Epithelial cell of proximal tubule (primary cell): ENCODE measurements at regions not wholly inside any gene's neighbourhood (a gene's known extent, or its start where the extent isn't known, plus 50 kb on each side); places are given as distances from the start of the nearest gene placed in this dataset.

Source experiments
- DNase-seq: peaks from one replicate; pipeline ENCODE4 v3.0.0-alpha.2; 2011; ENCODE audit warnings: low read depth
- H3K4me3 ChIP-seq: 2 replicates; pipeline ENCODE4 v1.5.1; 2011; ENCODE audit warnings: low read depth, mild to moderate bottlenecking, low read length
- CTCF ChIP-seq: conservative IDR thresholded peaks from 2 replicates; pipeline ENCODE4 v1.5.1; 2012; ENCODE audit warnings: low read depth, mild to moderate bottlenecking, low read length

GRCh38 chr5:74462356-74462755 is 178.2 kb downstream of the ENC1 start:
- no peak overlapping the region for H3K4me3 ChIP-seq
- no peak for DNase-seq
- TF ChIP-seq CTCF: no peak

- no peak overlapping the region for H3K4me3 ChIP-seq
- no peak for DNase-seq
- TF ChIP-seq CTCF: no peak
Measured at GRCh38 chr5:74461251-74461650, 179.3 kb downstream of the ENC1 start.

GRCh38 chr5:74460694-74461093 is 179.8 kb downstream of the ENC1 start:
- no peak for DNase-seq
- TF ChIP-seq CTCF: no peak
- H3K4me3 ChIP-seq: no peak overlapping the region

- TF ChIP-seq CTCF: no peak
- DNase-seq: no peak
- H3K4me3 ChIP-seq: no peak overlapping the region
Measured at GRCh38 chr5:74459984-74460383, 180.5 kb downstream of the ENC1 start.

GRCh38 chr5:74457876-74458275 is 182.7 kb downstream of the ENC1 start:
- TF ChIP-seq CTCF: no peak
- DNase-seq: no peak
- no peak overlapping the region for H3K4me3 ChIP-seq

- H3K4me3 ChIP-seq: no peak overlapping the region
- DNase-seq: no peak
- no peak for TF ChIP-seq CTCF
Measured at GRCh38 chr5:74454263-74455030, 186.1 kb downstream of the ENC1 start.

DNA sequence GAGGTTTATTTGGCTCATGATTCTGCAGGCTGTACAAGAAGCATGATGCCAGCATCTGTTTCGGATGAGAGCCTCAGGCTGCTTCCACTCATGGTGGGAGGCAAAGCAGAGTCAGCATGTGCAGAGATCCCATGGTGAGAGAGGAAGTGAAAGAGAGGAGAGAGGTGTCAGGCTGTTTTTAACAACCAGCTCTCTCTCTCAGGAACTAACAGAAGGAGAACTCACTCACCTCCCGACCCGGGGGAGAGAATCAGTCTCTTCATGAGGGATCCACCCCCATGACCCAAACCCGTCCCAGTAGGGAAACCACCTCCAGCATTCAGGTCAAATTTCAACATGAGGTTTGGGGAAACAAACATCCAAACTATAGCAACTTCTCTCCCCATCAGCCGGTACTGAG is 187.7 kb downstream of the ENC1 start:
- no peak for TF ChIP-seq CTCF
- no peak for DNase-seq
- H3K4me3 ChIP-seq: no peak overlapping the region
